ENCODE measurements at regions not wholly inside any gene's neighbourhood (a gene's known extent, or its start where the extent isn't known, plus 50 kb on each side); places are given as distances from the start of the nearest gene placed in this dataset.

DNA sequence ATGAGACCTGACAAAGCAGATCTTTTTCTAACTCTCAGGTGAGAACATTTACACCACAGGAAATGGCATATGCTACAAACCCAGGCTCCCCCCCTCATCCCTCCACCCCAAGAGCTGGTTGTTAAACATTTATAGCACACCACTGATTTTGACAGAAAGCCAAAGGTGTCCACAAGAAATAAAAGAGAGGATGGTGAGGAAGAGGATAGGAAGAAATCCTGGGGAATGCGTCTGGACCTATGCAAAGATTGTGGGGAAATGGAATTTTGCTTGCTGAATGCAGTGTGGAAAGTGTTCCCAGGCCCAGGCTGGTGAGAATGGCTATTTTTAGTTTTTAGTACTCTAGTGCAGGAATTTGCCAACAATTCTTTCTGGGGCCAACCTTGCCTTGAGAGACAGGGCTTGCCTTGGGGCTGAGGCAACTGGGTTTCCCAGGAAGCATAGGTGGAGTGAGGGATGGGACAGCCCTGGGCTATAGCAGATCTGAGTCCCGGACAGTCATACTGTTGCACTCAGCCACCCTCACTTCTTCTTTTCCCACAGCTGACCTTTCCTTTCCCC is 163.9 kb downstream of the ADAMTS15 start:
- Histone ChIP-seq H3K9ac (ENCODE audit: low read length) (no peak overlapping the region), H3K27ac (ENCODE audit: low read length, poor library complexity, severe bottlenecking) (peak overlapping the region; percentile 82), H2AK5ac (ENCODE audit: low read length, severe bottlenecking) (no peak overlapping the region), H2BK5ac (ENCODE audit: low read depth, low read length, poor library complexity, severe bottlenecking) (no peak overlapping the region), H3K9me3 (ENCODE audit: control insufficient read depth, low read length) (no peaks in the 10 kb centered on the region), H3K4ac (ENCODE audit: low read depth in 1 of 2, low read length in 2 of 2) (no peak overlapping the region), H2BK12ac (ENCODE audit: low read length in 2 of 2) (peak overlapping the region in 1 of 2 experiments; percentile 22), H3K36me3 (ENCODE audit: control insufficient read depth in 1 of 2, insufficient read depth in 2 of 2, low read depth in 1 of 2, low read length in 2 of 2) (no peaks in the 10 kb centered on the region), H3K14ac (ENCODE audit: low read length in 2 of 2) (no peak overlapping the region), H2BK15ac (ENCODE audit: low read depth, poor library complexity, severe bottlenecking) (no peak overlapping the region), H3K23ac (ENCODE audit: low read length in 2 of 2) (no peak overlapping the region), H3K79me1 (replicated peaks; ENCODE audit: low read length, poor library complexity, severe bottlenecking) (no peaks in the 10 kb centered on the region), H3K4me3 (ENCODE audit: insufficient read depth in 1 of 2, low read depth in 1 of 2, low read length in 2 of 2) (no peak overlapping the region), H3K4me1 (ENCODE audit: control insufficient read depth, insufficient read depth, low read depth, low read length) (peaks cover 5% of the 10 kb centered on the region), H2BK120ac (ENCODE audit: low read depth, low read length) (no peak overlapping the region), H3K4me2 (ENCODE audit: low read length, poor library complexity, severe bottlenecking) (no peak overlapping the region), H3K18ac (ENCODE audit: low read depth in 1 of 2, low read length in 2 of 2) (peak overlapping the region in 1 of 2 experiments; percentile 33), H4K91ac (ENCODE audit: low read length) (no peak overlapping the region), H2AFZ (ENCODE audit: low read depth, low read length) (no peak overlapping the region), H3K27me3 (ENCODE audit: control insufficient read depth in 1 of 2, insufficient read depth in 1 of 2, low read length in 2 of 2) (peaks cover 0 to 3% of the 10 kb centered on the region in 2 experiments), H4K8ac (ENCODE audit: low read length) (no peak overlapping the region)
- DNase-seq = peak; percentile 85
- 55% methylated on average over 1 of the region's 2 CpGs for WGBS

DNA sequence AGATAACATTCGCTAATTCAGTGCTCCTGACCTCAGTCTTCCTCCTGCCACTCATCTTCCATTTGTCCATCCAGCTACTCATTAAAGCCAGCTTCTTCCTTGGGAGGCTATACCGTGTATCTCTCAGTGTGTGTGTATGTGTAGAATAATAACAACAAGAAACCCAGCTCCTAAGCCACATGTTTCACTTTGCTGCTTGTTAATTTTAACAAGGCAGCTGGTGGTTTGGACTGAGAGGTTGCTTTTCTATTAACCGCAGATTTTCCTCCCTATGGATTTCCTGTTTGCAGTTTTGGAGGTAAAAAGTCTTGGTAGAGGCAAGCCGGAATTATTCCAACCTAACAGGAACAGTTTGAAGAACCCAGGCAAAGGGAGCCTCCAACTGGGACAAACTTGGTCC is 165.0 kb downstream of the ADAMTS15 start:
- Histone ChIP-seq H3K4ac (ENCODE audit: low read depth in 1 of 2, low read length in 2 of 2) (no peak overlapping the region), H2BK5ac (ENCODE audit: low read depth, low read length, poor library complexity, severe bottlenecking) (no peak overlapping the region), H3K79me1 (replicated peaks; ENCODE audit: low read length, poor library complexity, severe bottlenecking) (no peaks in the 10 kb centered on the region), H3K23ac (ENCODE audit: low read length in 2 of 2) (no peak overlapping the region), H3K27me3 (ENCODE audit: control insufficient read depth in 1 of 2, insufficient read depth in 1 of 2, low read length in 2 of 2) (peaks cover 0 to 3% of the 10 kb centered on the region in 2 experiments), H3K27ac (ENCODE audit: low read length, poor library complexity, severe bottlenecking) (peak overlapping the region; percentile 34), H3K4me2 (ENCODE audit: low read length, poor library complexity, severe bottlenecking) (no peak overlapping the region), H2BK12ac (ENCODE audit: low read length in 2 of 2) (no peak overlapping the region), H2AFZ (ENCODE audit: low read depth, low read length) (no peak overlapping the region), H3K4me3 (ENCODE audit: insufficient read depth in 1 of 2, low read depth in 1 of 2, low read length in 2 of 2) (no peak overlapping the region), H4K91ac (ENCODE audit: low read length) (no peak overlapping the region), H3K36me3 (ENCODE audit: control insufficient read depth in 1 of 2, insufficient read depth in 2 of 2, low read depth in 1 of 2, low read length in 2 of 2) (no peaks in the 10 kb centered on the region), H2BK15ac (ENCODE audit: low read depth, poor library complexity, severe bottlenecking) (no peak overlapping the region), H2BK120ac (ENCODE audit: low read depth, low read length) (no peak overlapping the region), H3K18ac (ENCODE audit: low read depth in 1 of 2, low read length in 2 of 2) (no peak overlapping the region), H3K14ac (ENCODE audit: low read length in 2 of 2) (no peak overlapping the region), H3K9me3 (ENCODE audit: control insufficient read depth, low read length) (no peaks in the 10 kb centered on the region), H2AK5ac (ENCODE audit: low read length, severe bottlenecking) (peak overlapping the region; percentile 49), H3K4me1 (ENCODE audit: control insufficient read depth, insufficient read depth, low read depth, low read length) (peaks cover 4% of the 10 kb centered on the region), H3K9ac (ENCODE audit: low read length) (no peak overlapping the region), H4K8ac (ENCODE audit: low read length) (no peak overlapping the region)
- DNase-seq = no peak
- whole genome bisulfite sequencing = 94% methylated on average over 3 of the region's 4 CpGs

DNA sequence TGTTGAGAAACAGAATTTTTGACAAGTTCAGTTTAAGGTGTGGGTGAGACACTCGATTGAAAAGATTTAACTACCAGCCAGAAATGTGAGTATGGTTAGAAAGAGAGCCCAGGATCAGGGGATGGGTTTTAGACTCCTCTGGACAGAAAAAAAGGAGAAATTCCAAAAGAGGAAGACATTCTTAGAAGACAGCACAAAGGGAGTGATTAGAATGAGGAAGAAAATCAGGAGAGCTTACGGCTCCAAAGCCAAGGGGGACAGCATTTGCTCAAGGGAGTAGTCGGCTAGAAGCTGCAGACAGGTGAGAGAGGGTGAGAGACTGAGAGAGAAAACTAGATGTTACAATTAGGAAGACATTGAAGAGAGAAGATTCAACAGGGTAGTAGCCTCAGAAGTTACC is 166.1 kb downstream of the ADAMTS15 start:
- H2BK5ac ChIP-seq (ENCODE audit: low read depth, low read length, poor library complexity, severe bottlenecking) = no peak overlapping the region
- no peak overlapping the region for H3K4me3 ChIP-seq (ENCODE audit: insufficient read depth in 1 of 2, low read depth in 1 of 2, low read length in 2 of 2)
- peaks cover 4% of the 10 kb centered on the region for H3K4me1 ChIP-seq (ENCODE audit: control insufficient read depth, insufficient read depth, low read depth, low read length)
- no peaks in the 10 kb centered on the region for H3K79me1 ChIP-seq (replicated peaks; ENCODE audit: low read length, poor library complexity, severe bottlenecking)
- no peak overlapping the region for H3K9ac ChIP-seq (ENCODE audit: low read length)
- no peak overlapping the region for H2BK120ac ChIP-seq (ENCODE audit: low read depth, low read length)
- H2BK15ac ChIP-seq (ENCODE audit: low read depth, poor library complexity, severe bottlenecking) = no peak overlapping the region
- no peak overlapping the region for H3K14ac ChIP-seq (ENCODE audit: low read length in 2 of 2)
- WGBS = 96% methylated on average over 3 of the region's 3 CpGs
- no peak overlapping the region for H4K91ac ChIP-seq (ENCODE audit: low read length)
- no peak overlapping the region for H3K18ac ChIP-seq (ENCODE audit: low read depth in 1 of 2, low read length in 2 of 2)
- no peak overlapping the region for H2BK12ac ChIP-seq (ENCODE audit: low read length in 2 of 2)
- no peak overlapping the region for H2AK5ac ChIP-seq (ENCODE audit: low read length, severe bottlenecking)
- no peak overlapping the region for H3K4ac ChIP-seq (ENCODE audit: low read depth in 1 of 2, low read length in 2 of 2)
- DNase-seq = no peak
- no peak overlapping the region for H4K8ac ChIP-seq (ENCODE audit: low read length)
- no peak overlapping the region for H3K23ac ChIP-seq (ENCODE audit: low read length in 2 of 2)
- no peak overlapping the region for H2AFZ ChIP-seq (ENCODE audit: low read depth, low read length)
- H3K9me3 ChIP-seq (ENCODE audit: control insufficient read depth, low read length) = peaks cover 2% of the 10 kb centered on the region
- H3K27ac ChIP-seq (ENCODE audit: low read length, poor library complexity, severe bottlenecking) = no peak overlapping the region
- H3K36me3 ChIP-seq (ENCODE audit: control insufficient read depth in 1 of 2, insufficient read depth in 2 of 2, low read depth in 1 of 2, low read length in 2 of 2) = no peaks in the 10 kb centered on the region
- H3K4me2 ChIP-seq (ENCODE audit: low read length, poor library complexity, severe bottlenecking) = no peak overlapping the region
- H3K27me3 ChIP-seq (ENCODE audit: control insufficient read depth in 1 of 2, insufficient read depth in 1 of 2, low read length in 2 of 2) = peaks cover 0 to 3% of the 10 kb centered on the region in 2 experiments

DNA sequence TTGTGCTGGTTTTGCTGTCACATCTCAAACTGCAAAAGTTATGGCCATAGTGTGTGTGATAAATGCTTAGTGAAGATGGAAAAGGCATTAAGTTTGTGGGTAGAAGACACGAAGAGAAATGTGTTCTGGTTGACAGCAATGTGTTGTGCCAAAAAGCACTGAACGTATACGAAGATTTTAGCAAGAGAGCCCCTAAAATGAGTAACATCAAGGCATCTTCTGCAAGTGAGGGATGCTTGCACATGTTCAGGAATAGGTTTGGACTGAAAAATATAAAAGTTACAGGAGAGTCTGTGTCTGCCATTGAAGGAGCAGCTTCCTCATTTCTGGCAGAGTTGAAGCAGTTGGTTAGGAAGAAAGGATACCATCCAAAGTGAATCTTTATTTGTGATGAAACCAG is 167.1 kb downstream of the ADAMTS15 start:
- no peak overlapping the region for H3K4me2 ChIP-seq (ENCODE audit: low read length, poor library complexity, severe bottlenecking)
- no peak overlapping the region for H2AK5ac ChIP-seq (ENCODE audit: low read length, severe bottlenecking)
- no peak overlapping the region for H2BK5ac ChIP-seq (ENCODE audit: low read depth, low read length, poor library complexity, severe bottlenecking)
- no peaks in the 10 kb centered on the region for H3K79me1 ChIP-seq (replicated peaks; ENCODE audit: low read length, poor library complexity, severe bottlenecking)
- peaks cover 4% of the 10 kb centered on the region for H3K4me1 ChIP-seq (ENCODE audit: control insufficient read depth, insufficient read depth, low read depth, low read length)
- H3K14ac ChIP-seq (ENCODE audit: low read length in 2 of 2) = no peak overlapping the region
- H2BK12ac ChIP-seq (ENCODE audit: low read length in 2 of 2) = no peak overlapping the region
- H3K36me3 ChIP-seq (ENCODE audit: control insufficient read depth in 1 of 2, insufficient read depth in 2 of 2, low read depth in 1 of 2, low read length in 2 of 2) = no peaks in the 10 kb centered on the region
- no peak overlapping the region for H3K4ac ChIP-seq (ENCODE audit: low read depth in 1 of 2, low read length in 2 of 2)
- no peak overlapping the region for H2BK120ac ChIP-seq (ENCODE audit: low read depth, low read length)
- H3K27me3 ChIP-seq (ENCODE audit: control insufficient read depth in 1 of 2, insufficient read depth in 1 of 2, low read length in 2 of 2) = peaks cover 0 to 3% of the 10 kb centered on the region in 2 experiments
- no peak overlapping the region for H3K4me3 ChIP-seq (ENCODE audit: insufficient read depth in 1 of 2, low read depth in 1 of 2, low read length in 2 of 2)
- no peak overlapping the region for H3K18ac ChIP-seq (ENCODE audit: low read depth in 1 of 2, low read length in 2 of 2)
- H4K91ac ChIP-seq (ENCODE audit: low read length) = no peak overlapping the region
- H3K23ac ChIP-seq (ENCODE audit: low read length in 2 of 2) = no peak overlapping the region
- no peak overlapping the region for H2AFZ ChIP-seq (ENCODE audit: low read depth, low read length)
- H3K9ac ChIP-seq (ENCODE audit: low read length) = no peak overlapping the region
- peaks cover 5% of the 10 kb centered on the region for H3K9me3 ChIP-seq (ENCODE audit: control insufficient read depth, low read length)
- no peak overlapping the region for H2BK15ac ChIP-seq (ENCODE audit: low read depth, poor library complexity, severe bottlenecking)
- H3K27ac ChIP-seq (ENCODE audit: low read length, poor library complexity, severe bottlenecking) = no peak overlapping the region
- H4K8ac ChIP-seq (ENCODE audit: low read length) = no peak overlapping the region
- 88% methylated on average over 3 of the region's 3 CpGs for WGBS
- DNase-seq = no peak
